ENCODE measurements at regions not wholly inside any gene's neighbourhood (a gene's known extent, or its start where the extent isn't known, plus 50 kb on each side); places are given as distances from the start of the nearest gene placed in this dataset.

DNA sequence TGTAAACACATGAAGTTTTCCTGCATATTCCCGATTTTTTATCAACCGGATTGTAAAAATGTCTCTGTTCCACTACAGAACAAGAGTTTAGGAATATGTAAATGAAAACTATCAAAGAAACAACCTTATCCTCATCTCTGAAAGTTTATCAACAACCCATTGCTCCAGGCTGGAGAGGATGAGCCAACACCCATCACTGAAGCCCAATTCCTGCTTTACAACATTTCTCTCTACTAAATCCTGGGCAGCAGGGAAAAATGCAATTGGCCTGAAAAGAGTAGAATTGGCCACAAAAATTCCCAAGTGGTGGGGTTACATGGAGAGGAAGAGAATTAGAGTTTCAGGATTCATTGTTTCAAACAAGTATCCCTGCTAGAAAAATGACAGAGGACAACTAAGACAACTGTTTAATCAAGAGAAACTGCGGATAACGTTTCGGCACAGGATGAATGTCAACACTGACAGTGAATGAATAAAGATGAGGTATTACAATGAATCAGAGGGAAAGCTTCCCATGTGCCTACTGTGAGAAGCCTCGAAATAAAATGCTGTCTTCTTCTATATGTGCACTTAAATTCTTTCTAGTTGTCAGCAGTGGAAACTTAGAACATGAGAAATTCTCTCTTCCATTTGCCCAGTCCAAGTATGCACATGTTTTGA lies 317.3 kb upstream of the ANO3 start:
- TF ChIP-seq, protein P1, sequence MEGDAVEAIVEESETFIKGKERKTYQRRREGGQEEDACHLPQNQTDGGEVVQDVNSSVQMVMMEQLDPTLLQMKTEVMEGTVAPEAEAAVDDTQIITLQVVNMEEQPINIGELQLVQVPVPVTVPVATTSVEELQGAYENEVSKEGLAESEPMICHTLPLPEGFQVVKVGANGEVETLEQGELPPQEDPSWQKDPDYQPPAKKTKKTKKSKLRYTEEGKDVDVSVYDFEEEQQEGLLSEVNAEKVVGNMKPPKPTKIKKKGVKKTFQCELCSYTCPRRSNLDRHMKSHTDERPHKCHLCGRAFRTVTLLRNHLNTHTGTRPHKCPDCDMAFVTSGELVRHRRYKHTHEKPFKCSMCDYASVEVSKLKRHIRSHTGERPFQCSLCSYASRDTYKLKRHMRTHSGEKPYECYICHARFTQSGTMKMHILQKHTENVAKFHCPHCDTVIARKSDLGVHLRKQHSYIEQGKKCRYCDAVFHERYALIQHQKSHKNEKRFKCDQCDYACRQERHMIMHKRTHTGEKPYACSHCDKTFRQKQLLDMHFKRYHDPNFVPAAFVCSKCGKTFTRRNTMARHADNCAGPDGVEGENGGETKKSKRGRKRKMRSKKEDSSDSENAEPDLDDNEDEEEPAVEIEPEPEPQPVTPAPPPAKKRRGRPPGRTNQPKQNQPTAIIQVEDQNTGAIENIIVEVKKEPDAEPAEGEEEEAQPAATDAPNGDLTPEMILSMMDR (IDR thresholded peaks at IDR 0.05; ENCODE audit: low read depth, low read length, missing control alignments), result no peak
- Histone ChIP-seq H3K27me3 (replicated peaks) (no peaks in the 10 kb centered on the region), H3K27ac (no peak overlapping the region), H3K4me3 (ENCODE audit: low read depth, low read length) (no peak overlapping the region), H3K36me3 (replicated peaks) (no peaks in the 10 kb centered on the region)
- in situ Hi-C loops (cut with HindIII; ENCODE audit: low pct_ligation_motif_present, low sequenced_read_pairs), result no loop called here
- DNase-seq, result no peak

DNA sequence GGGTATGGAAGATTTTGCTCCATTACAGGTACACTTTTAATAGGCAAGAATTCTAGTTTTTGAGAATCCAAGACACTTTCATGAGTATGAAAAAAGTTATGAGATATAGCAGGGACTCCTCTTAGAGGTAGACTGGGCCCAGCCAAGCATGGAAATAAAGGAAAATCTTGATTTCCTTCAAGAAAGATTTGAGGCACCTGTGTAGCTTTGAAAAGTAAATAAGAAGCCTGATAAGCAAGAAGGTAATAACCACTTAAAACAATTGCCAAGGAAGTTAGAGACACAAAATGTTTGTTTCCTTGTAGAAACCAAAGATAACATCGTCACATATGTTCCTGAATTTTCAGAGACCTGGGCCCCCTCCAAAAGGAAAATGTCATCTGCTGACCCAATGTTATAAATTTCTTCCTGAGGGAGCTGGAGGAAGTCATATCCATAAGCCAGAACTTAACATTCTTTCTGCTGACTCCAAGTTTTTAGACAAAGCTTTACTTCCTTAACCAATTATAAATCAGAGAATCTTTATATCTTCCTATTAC lies 314.5 kb upstream of the ANO3 start:
- DNase-seq, result no peak
- no peak overlapping the region for H3K27ac ChIP-seq
- in situ Hi-C loops (cut with HindIII; ENCODE audit: low pct_ligation_motif_present, low sequenced_read_pairs), result no loop called here
- no peaks in the 10 kb centered on the region for H3K36me3 ChIP-seq (replicated peaks)
- H3K4me3 ChIP-seq (ENCODE audit: low read depth, low read length), result no peak overlapping the region
- TF ChIP-seq, protein P1 (IDR thresholded peaks at IDR 0.05; ENCODE audit: low read depth, low read length, missing control alignments), result no peak
- no peaks in the 10 kb centered on the region for H3K27me3 ChIP-seq (replicated peaks)

DNA sequence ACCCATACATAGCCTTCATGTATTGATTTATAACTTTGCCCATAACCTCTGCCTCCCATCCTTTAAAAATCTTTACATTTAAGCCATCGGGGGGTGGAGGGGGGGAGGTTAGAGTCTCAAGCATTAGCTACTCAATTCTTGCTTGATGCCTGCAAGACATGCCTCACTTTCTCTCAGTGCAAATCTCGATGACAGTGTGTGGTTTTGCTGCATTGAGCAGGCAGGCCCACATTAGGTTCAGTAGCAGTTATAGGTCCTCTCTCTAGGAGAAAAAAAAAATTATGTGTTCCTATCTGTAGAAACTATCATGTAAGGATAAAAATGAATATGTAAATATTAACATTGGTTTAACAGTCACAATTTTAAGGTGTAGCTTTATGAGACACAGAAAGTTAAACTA lies 314.0 kb upstream of the ANO3 start:
- H3K27ac ChIP-seq, result no peak overlapping the region
- H3K36me3 ChIP-seq (replicated peaks), result no peaks in the 10 kb centered on the region
- H3K4me3 ChIP-seq (ENCODE audit: low read depth, low read length), result no peak overlapping the region
- TF ChIP-seq, protein P1 (IDR thresholded peaks at IDR 0.05; ENCODE audit: low read depth, low read length, missing control alignments), result no peak
- no peaks in the 10 kb centered on the region for H3K27me3 ChIP-seq (replicated peaks)
- in situ Hi-C loops (cut with HindIII; ENCODE audit: low pct_ligation_motif_present, low sequenced_read_pairs), result no loop called here
- no peak for DNase-seq

DNA sequence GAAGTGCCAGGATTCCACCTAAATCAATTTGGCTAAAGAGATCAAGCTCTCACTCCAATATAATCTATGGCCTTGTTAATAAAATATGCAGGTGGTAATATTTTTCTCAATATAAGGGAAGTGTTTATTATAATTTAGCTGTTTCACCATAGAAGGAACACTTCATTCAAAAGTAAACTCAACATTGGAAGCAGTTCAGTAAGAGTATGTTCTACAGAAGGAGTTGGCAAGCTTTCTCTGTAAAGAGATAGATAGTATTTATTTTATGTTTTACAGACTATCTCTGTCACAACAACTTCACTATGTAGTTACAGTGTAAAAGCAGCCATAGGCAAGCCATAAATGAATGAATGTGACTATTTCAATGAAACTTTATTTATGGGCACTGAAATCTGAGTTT lies 313.6 kb upstream of the ANO3 start:
- in situ Hi-C loops (cut with HindIII; ENCODE audit: low pct_ligation_motif_present, low sequenced_read_pairs), result no loop called here
- Histone ChIP-seq H3K27ac (no peak overlapping the region), H3K4me3 (ENCODE audit: low read depth, low read length) (no peak overlapping the region), H3K27me3 (replicated peaks) (no peaks in the 10 kb centered on the region), H3K36me3 (replicated peaks) (no peaks in the 10 kb centered on the region)
- no peak for DNase-seq
- TF ChIP-seq, protein P1 (IDR thresholded peaks at IDR 0.05; ENCODE audit: low read depth, low read length, missing control alignments), result no peak

DNA sequence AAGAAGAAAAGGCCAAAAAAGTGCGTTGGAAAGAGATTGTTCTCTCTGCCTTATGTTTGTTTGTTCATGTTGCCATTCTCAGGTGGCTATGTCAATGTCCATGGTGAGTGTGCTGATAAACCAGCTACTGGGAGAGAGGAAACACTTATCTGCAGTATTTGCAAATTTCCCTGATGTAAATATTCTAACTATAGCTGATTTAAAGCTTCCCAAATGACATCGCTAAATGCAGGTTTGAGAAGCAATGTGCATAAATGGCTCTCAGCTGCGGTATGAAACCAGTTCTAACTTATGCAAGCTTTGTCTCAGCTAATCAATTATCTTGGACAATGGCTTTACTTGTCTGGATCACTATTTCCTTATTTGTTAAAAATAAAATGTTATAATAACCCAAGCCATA lies 312.5 kb upstream of the ANO3 start:
- Histone ChIP-seq H3K4me3 (ENCODE audit: low read depth, low read length) (no peak overlapping the region), H3K27me3 (replicated peaks) (no peaks in the 10 kb centered on the region), H3K27ac (no peak overlapping the region), H3K36me3 (replicated peaks) (no peaks in the 10 kb centered on the region)
- no peak for DNase-seq
- TF ChIP-seq, protein P1 (IDR thresholded peaks at IDR 0.05; ENCODE audit: low read depth, low read length, missing control alignments), result no peak
- in situ Hi-C loops (cut with HindIII; ENCODE audit: low pct_ligation_motif_present, low sequenced_read_pairs), result no loop called here

DNA sequence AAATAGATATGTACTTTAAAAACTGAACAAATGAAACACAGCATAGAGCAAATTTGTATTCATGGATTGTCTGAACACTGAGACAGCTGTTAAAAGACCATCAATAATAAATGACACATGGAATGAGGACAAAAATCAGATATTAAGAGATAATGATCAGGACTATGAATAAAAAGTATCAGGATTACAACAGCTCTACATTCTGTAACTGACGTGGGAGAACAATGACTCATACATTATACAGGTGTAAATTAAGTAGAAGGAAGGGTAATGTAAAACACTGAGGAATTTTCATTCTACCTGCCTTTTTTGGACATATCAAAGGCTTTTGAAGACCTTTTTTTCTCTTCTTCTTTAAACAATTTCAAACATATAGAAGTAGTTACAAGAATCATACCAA lies 310.9 kb upstream of the ANO3 start:
- DNase-seq, result no peak
- no peak overlapping the region for H3K4me3 ChIP-seq (ENCODE audit: low read depth, low read length)
- no peaks in the 10 kb centered on the region for H3K27me3 ChIP-seq (replicated peaks)
- H3K36me3 ChIP-seq (replicated peaks), result no peaks in the 10 kb centered on the region
- H3K27ac ChIP-seq, result no peak overlapping the region
- in situ Hi-C loops (cut with HindIII; ENCODE audit: low pct_ligation_motif_present, low sequenced_read_pairs), result no loop called here
- TF ChIP-seq, protein P1 (IDR thresholded peaks at IDR 0.05; ENCODE audit: low read depth, low read length, missing control alignments), result no peak

Measured in brain microvascular endothelial cell (primary cell).